ENCODE measurements at regions not wholly inside any gene's neighbourhood (a gene's known extent, or its start where the extent isn't known, plus 50 kb on each side); places are given as distances from the start of the nearest gene placed in this dataset.

DNA sequence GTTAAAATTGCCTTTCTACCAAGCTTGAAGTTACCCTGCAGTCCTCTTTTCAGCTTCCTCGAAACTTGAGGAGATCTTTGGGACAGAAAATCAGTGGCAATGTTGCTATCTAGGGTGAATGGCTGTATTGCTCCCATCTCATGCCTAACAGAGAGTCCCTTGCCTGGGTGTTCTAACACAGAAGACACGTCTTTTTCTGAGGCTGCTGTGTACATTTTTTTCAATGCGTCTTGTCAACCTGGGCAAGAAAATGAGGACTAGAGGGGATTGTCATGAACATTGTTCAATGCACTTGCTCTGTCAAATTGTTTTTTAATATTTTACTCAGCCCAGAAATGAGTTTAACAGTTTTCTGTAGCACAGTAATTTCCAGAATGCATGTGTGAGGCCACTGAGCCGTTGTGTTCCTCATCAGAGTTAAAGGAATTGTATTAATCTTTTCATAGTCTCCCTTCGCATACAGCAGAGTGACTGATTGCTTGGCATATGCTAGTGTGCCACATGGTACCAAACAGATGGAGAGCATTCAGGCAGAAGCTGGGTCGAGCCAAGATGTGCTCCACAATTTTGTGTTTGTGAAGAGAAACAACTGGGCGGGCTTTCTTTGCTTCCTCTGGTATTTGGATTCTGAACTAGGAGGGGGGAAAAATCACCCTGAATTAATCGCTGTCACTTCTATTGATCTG, 86.0 kb downstream of the CASP12 start:
- TF ChIP-seq, protein P1, sequence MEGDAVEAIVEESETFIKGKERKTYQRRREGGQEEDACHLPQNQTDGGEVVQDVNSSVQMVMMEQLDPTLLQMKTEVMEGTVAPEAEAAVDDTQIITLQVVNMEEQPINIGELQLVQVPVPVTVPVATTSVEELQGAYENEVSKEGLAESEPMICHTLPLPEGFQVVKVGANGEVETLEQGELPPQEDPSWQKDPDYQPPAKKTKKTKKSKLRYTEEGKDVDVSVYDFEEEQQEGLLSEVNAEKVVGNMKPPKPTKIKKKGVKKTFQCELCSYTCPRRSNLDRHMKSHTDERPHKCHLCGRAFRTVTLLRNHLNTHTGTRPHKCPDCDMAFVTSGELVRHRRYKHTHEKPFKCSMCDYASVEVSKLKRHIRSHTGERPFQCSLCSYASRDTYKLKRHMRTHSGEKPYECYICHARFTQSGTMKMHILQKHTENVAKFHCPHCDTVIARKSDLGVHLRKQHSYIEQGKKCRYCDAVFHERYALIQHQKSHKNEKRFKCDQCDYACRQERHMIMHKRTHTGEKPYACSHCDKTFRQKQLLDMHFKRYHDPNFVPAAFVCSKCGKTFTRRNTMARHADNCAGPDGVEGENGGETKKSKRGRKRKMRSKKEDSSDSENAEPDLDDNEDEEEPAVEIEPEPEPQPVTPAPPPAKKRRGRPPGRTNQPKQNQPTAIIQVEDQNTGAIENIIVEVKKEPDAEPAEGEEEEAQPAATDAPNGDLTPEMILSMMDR (IDR thresholded peaks at IDR 0.05) = no peak
- TF ChIP-seq POLR2A (IDR thresholded peaks at IDR 0.05) (no peak), EP300 (IDR thresholded peaks at IDR 0.05) (no peak)

All from ovary (tissue), 3 donors.